ENCODE measurements at regions not wholly inside any gene's neighbourhood (a gene's known extent, or its start where the extent isn't known, plus 50 kb on each side); places are given as distances from the start of the nearest gene placed in this dataset.
"Not testable (repeated sequence)": the region's sequence is repeated elsewhere in the genome, so short reads cannot be mapped to it uniquely, and the experiment has no call there.

GRCh38 chr3:87969620-87970019, 89.2 kb downstream of the CGGBP1 start:
- no peak for DNase-seq
- Histone ChIP-seq H3K27ac (ENCODE audit: low read length) (no peak overlapping the region), H3K9me3 (replicated peaks; ENCODE audit: control insufficient read depth, low read depth, low read length) (no peaks in the 10 kb centered on the region), H3K27me3 (ENCODE audit: control insufficient read depth, insufficient read depth, low read length) (no peaks in the 10 kb centered on the region), H3K4me1 (ENCODE audit: control insufficient read depth, insufficient read depth, low read length) (no peaks in the 10 kb centered on the region), H3K36me3 (ENCODE audit: control insufficient read depth, insufficient read depth, low read length) (no peaks in the 10 kb centered on the region), H3K4me3 (ENCODE audit: low read length) (no peak overlapping the region)
- 80% methylated on average over 1 of the region's 2 CpGs for WGBS (ENCODE audit: insufficient coverage)

GRCh38 chr3:87968668-87969067, 90.1 kb downstream of the CGGBP1 start:
- no peak for DNase-seq
- no peak overlapping the region for H3K27ac ChIP-seq (ENCODE audit: low read length)
- no peaks in the 10 kb centered on the region for H3K27me3 ChIP-seq (ENCODE audit: control insufficient read depth, insufficient read depth, low read length)
- no peaks in the 10 kb centered on the region for H3K4me1 ChIP-seq (ENCODE audit: control insufficient read depth, insufficient read depth, low read length)
- H3K9me3 ChIP-seq (replicated peaks; ENCODE audit: control insufficient read depth, low read depth, low read length) = no peaks in the 10 kb centered on the region
- 77% methylated on average over 4 of the region's 5 CpGs for WGBS (ENCODE audit: insufficient coverage)
- no peak overlapping the region for H3K4me3 ChIP-seq (ENCODE audit: low read length)
- no peaks in the 10 kb centered on the region for H3K36me3 ChIP-seq (ENCODE audit: control insufficient read depth, insufficient read depth, low read length)

- H3K9me3 ChIP-seq (replicated peaks; ENCODE audit: control insufficient read depth, low read depth, low read length) = no peaks in the 10 kb centered on the region
- H3K36me3 ChIP-seq (ENCODE audit: control insufficient read depth, insufficient read depth, low read length) = no peaks in the 10 kb centered on the region
- no peaks in the 10 kb centered on the region for H3K4me1 ChIP-seq (ENCODE audit: control insufficient read depth, insufficient read depth, low read length)
- H3K27me3 ChIP-seq (ENCODE audit: control insufficient read depth, insufficient read depth, low read length) = no peaks in the 10 kb centered on the region
- no CpG with 5 or more reads among the region's 1 CpG for WGBS (ENCODE audit: insufficient coverage)
- no peak overlapping the region for H3K4me3 ChIP-seq (ENCODE audit: low read length)
- no peak overlapping the region for H3K27ac ChIP-seq (ENCODE audit: low read length)
- DNase-seq = no peak
Measured at GRCh38 chr3:87958289-87958688, 100.5 kb downstream of the CGGBP1 start.

- Histone ChIP-seq H3K27me3 (ENCODE audit: control insufficient read depth, insufficient read depth, low read length) (no peaks in the 10 kb centered on the region), H3K27ac (ENCODE audit: low read length) (no peak overlapping the region), H3K36me3 (ENCODE audit: control insufficient read depth, insufficient read depth, low read length) (no peaks in the 10 kb centered on the region), H3K4me1 (ENCODE audit: control insufficient read depth, insufficient read depth, low read length) (no peaks in the 10 kb centered on the region), H3K4me3 (ENCODE audit: low read length) (no peak overlapping the region), H3K9me3 (replicated peaks; ENCODE audit: control insufficient read depth, low read depth, low read length) (no peaks in the 10 kb centered on the region)
- no CpG with 5 or more reads among the region's 1 CpG for WGBS (ENCODE audit: insufficient coverage)
- no peak for DNase-seq
Measured at GRCh38 chr3:87957575-87957974, 101.2 kb downstream of the CGGBP1 start.

GRCh38 chr3:87949879-87950208, 109.0 kb downstream of the CGGBP1 start:
- H3K9me3 ChIP-seq (replicated peaks; ENCODE audit: control insufficient read depth, low read depth, low read length) = no peaks in the 10 kb centered on the region
- H3K4me1 ChIP-seq (ENCODE audit: control insufficient read depth, insufficient read depth, low read length) = no peaks in the 10 kb centered on the region
- H3K27ac ChIP-seq (ENCODE audit: low read length) = no peak overlapping the region
- no peaks in the 10 kb centered on the region for H3K36me3 ChIP-seq (ENCODE audit: control insufficient read depth, insufficient read depth, low read length)
- WGBS (ENCODE audit: insufficient coverage) = 50% methylated on average over 1 of the region's 1 CpG
- H3K4me3 ChIP-seq (ENCODE audit: low read length) = no peak overlapping the region
- H3K27me3 ChIP-seq (ENCODE audit: control insufficient read depth, insufficient read depth, low read length) = no peaks in the 10 kb centered on the region
- no peak for DNase-seq

- Histone ChIP-seq H3K27ac (ENCODE audit: low read length) (no peak overlapping the region), H3K4me1 (ENCODE audit: control insufficient read depth, insufficient read depth, low read length) (no peaks in the 10 kb centered on the region), H3K27me3 (ENCODE audit: control insufficient read depth, insufficient read depth, low read length) (no peaks in the 10 kb centered on the region), H3K4me3 (ENCODE audit: low read length) (no peak overlapping the region), H3K9me3 (replicated peaks; ENCODE audit: control insufficient read depth, low read depth, low read length) (no peaks in the 10 kb centered on the region), H3K36me3 (ENCODE audit: control insufficient read depth, insufficient read depth, low read length) (no peaks in the 10 kb centered on the region)
- 13% methylated on average over 1 of the region's 4 CpGs for WGBS (ENCODE audit: insufficient coverage)
- no peak for DNase-seq
Measured at GRCh38 chr3:87949189-87949878, 109.5 kb downstream of the CGGBP1 start.

GRCh38 chr3:87946007-87946406, 112.8 kb downstream of the CGGBP1 start:
- H3K4me1 ChIP-seq (ENCODE audit: control insufficient read depth, insufficient read depth, low read length); H3K27me3 ChIP-seq (ENCODE audit: control insufficient read depth, insufficient read depth, low read length): not testable (repeated sequence)
- 97% methylated on average over 15 of the region's 20 CpGs for WGBS (ENCODE audit: insufficient coverage)

GRCh38 chr3:87942256-87942655, 116.5 kb downstream of the CGGBP1 start:
- not testable (repeated sequence) for H3K4me1 ChIP-seq (ENCODE audit: control insufficient read depth, insufficient read depth, low read length); H3K27ac ChIP-seq (ENCODE audit: low read length); H3K4me3 ChIP-seq (ENCODE audit: low read length); H3K9me3 ChIP-seq (replicated peaks; ENCODE audit: control insufficient read depth, low read depth, low read length); DNase-seq; H3K36me3 ChIP-seq (ENCODE audit: control insufficient read depth, insufficient read depth, low read length); H3K27me3 ChIP-seq (ENCODE audit: control insufficient read depth, insufficient read depth, low read length)
- WGBS (ENCODE audit: insufficient coverage) = 92% methylated on average over 7 of the region's 8 CpGs

More at GRCh38 chr3:87946007-87946406, 112.8 kb downstream of the CGGBP1 start:
- not testable (repeated sequence) for DNase-seq; H3K4me3 ChIP-seq (ENCODE audit: low read length); H3K36me3 ChIP-seq (ENCODE audit: control insufficient read depth, insufficient read depth, low read length); H3K9me3 ChIP-seq (replicated peaks; ENCODE audit: control insufficient read depth, low read depth, low read length); H3K27ac ChIP-seq (ENCODE audit: low read length)

- Histone ChIP-seq H3K4me1 (ENCODE audit: control insufficient read depth, insufficient read depth, low read length) (no peaks in the 10 kb centered on the region), H3K9me3 (replicated peaks; ENCODE audit: control insufficient read depth, low read depth, low read length) (peaks cover 14% of the 10 kb centered on the region), H3K27me3 (ENCODE audit: control insufficient read depth, insufficient read depth, low read length) (no peaks in the 10 kb centered on the region), H3K4me3 (ENCODE audit: low read length) (no peak overlapping the region), H3K27ac (ENCODE audit: low read length) (no peak overlapping the region), H3K36me3 (ENCODE audit: control insufficient read depth, insufficient read depth, low read length) (no peaks in the 10 kb centered on the region)
- no CpG with 5 or more reads among the region's 1 CpG for whole genome bisulfite sequencing (ENCODE audit: insufficient coverage)
- DNase-seq = no peak
Measured at GRCh38 chr3:87924485-87924884, 134.3 kb downstream of the CGGBP1 start.

- Histone ChIP-seq H3K9me3 (replicated peaks; ENCODE audit: control insufficient read depth, low read depth, low read length) (peaks cover 10% of the 10 kb centered on the region), H3K4me1 (ENCODE audit: control insufficient read depth, insufficient read depth, low read length) (no peaks in the 10 kb centered on the region), H3K27ac (ENCODE audit: low read length) (no peak overlapping the region), H3K4me3 (ENCODE audit: low read length) (no peak overlapping the region), H3K27me3 (ENCODE audit: control insufficient read depth, insufficient read depth, low read length) (no peaks in the 10 kb centered on the region), H3K36me3 (ENCODE audit: control insufficient read depth, insufficient read depth, low read length) (no peaks in the 10 kb centered on the region)
- no peak for DNase-seq
- no CpG with 5 or more reads among the region's 1 CpG for WGBS (ENCODE audit: insufficient coverage)
Measured at GRCh38 chr3:87920549-87920948, 138.3 kb downstream of the CGGBP1 start.

GRCh38 chr3:87901141-87901540, 157.7 kb downstream of the CGGBP1 start:
- H3K4me1 ChIP-seq (ENCODE audit: control insufficient read depth, insufficient read depth, low read length) = no peaks in the 10 kb centered on the region
- no peak overlapping the region for H3K27ac ChIP-seq (ENCODE audit: low read length)
- no peak overlapping the region for H3K4me3 ChIP-seq (ENCODE audit: low read length)
- WGBS (ENCODE audit: insufficient coverage) = no CpG with 5 or more reads among the region's 1 CpG
- H3K27me3 ChIP-seq (ENCODE audit: control insufficient read depth, insufficient read depth, low read length) = no peaks in the 10 kb centered on the region
- no peaks in the 10 kb centered on the region for H3K9me3 ChIP-seq (replicated peaks; ENCODE audit: control insufficient read depth, low read depth, low read length)
- H3K36me3 ChIP-seq (ENCODE audit: control insufficient read depth, insufficient read depth, low read length) = no peaks in the 10 kb centered on the region
- no peak for DNase-seq
